Stimulated activated naive CD8-positive, alpha-beta T cell treated with anti-CD3 and anti-CD28 coated beads, Interleukin-15, Interleukin-2, amounts not matched to agents 100 U/mL and 50 U/mL, for 24 hours (primary cell): ENCODE measurements at regions not wholly inside any gene's neighbourhood (a gene's known extent, or its start where the extent isn't known, plus 50 kb on each side); places are given as distances from the start of the nearest gene placed in this dataset.
"Not testable (repeated sequence)": the region's sequence is repeated elsewhere in the genome, so short reads cannot be mapped to it uniquely, and the experiment has no call there.

Experiments used
- ATAC-seq: fragments of 150-1000 bp; cut with Tn5 transposase; one replicate; pipeline ENCODE4 v1.10.0; 2021
- DNase-seq: peaks from one replicate; pipeline ENCODE4 v3.0.0; 2021

- no peak for ATAC-seq
These were observed 50.8 kb upstream of the PTHLH start for GRCh38 chr12:28023156-28023887.

DNA sequence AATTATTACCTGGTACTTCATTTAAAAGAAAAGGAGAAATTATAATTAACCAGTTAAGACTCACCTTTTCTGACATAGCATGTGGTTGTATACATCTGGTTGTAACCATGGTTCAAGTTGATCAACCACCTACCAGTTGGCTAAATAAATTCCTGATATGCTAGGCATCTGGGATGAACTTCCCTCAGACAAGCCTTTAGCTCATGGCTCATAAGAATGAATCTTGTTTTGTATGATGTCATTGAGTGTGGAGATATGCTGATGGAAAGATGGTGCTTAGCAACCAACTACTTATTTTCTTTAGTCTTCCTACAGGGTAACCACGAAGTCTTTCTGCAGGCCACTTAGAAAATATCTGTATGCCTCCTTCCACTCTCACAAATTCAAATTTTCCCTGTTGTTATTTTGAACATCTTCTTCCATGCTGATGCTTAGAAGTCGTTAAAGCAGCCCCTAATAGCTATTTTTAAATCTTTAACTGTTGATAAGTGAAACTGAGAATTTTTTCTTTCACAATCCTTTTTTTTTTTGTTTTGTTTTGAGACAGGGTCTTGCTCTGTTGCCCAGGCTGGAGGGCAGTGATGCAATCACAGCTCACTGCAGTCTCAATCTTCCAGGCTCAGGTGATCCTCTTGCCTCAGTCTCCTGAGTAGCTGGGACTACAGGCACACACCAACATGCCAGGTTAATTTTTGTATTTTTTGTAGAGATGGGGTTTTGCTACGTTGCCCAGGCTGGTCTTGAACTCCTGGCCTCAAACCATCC, 51.9 kb upstream of the PTHLH start:
- no peak for DNase-seq
- no peak for ATAC-seq

More at GRCh38 chr12:28023156-28023887, 50.8 kb upstream of the PTHLH start:
- DNase-seq: no peak

DNA sequence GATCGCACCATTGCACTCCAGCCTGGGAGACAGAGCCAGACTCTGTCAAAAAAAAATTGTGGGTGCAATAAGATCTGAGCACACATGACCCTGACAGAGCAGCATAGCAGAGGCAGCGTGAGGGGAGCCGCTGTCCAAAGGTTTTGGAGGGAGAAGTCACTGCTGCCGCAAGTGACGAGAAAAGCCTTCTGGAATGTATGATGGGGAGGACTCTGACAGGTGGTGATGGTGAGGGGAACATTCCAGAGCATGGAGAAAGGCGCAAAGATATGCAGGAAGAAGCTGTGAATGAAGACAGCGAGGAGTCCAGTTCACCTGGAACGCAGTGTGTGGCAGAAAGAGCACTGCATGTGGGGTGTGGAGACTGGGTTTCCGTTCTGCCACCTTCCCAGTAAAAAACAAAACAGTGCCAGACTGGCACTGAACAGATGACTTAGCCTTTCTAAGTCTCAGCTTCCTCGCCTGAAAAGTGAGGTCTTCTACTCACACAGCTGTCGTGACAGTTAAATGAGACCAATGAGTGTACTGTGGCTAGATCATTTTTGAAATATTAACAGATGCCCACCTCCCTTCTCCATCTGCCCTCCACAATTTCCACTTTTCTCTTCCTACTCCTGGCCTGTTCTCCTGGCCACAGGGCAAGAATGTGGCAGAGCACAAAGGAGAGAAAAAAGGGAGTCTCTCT, 53.4 kb upstream of the PTHLH start:
- DNase-seq (no peak), ATAC-seq (no peak)

DNA sequence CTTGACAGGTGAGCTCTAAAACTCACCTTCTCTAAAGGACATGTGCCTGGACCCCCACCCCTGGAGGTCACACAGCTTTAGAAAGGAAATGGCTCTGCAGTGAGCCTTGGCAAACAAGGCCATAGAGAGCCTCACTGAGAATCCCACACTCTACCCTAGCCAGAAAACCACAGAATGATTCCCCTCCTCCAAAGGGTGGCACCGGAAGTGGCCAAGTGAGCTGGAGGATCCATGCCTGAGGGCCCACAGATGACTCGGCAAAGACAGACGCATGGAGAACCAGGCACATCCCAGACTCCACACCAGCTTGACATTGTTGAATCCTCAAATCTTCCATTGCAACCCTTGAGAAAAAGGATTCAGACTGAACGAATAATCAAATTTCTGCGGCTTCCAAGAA, 54.2 kb upstream of the PTHLH start:
- ATAC-seq: no peak
- no peak for DNase-seq

GRCh38 chr12:28027328-28027727, 54.8 kb upstream of the PTHLH start:
- ATAC-seq (no peak), DNase-seq (no peak)

- no peak for ATAC-seq
- DNase-seq: no peak
These were observed 55.6 kb upstream of the PTHLH start for GRCh38 chr12:28027947-28028724.

DNA sequence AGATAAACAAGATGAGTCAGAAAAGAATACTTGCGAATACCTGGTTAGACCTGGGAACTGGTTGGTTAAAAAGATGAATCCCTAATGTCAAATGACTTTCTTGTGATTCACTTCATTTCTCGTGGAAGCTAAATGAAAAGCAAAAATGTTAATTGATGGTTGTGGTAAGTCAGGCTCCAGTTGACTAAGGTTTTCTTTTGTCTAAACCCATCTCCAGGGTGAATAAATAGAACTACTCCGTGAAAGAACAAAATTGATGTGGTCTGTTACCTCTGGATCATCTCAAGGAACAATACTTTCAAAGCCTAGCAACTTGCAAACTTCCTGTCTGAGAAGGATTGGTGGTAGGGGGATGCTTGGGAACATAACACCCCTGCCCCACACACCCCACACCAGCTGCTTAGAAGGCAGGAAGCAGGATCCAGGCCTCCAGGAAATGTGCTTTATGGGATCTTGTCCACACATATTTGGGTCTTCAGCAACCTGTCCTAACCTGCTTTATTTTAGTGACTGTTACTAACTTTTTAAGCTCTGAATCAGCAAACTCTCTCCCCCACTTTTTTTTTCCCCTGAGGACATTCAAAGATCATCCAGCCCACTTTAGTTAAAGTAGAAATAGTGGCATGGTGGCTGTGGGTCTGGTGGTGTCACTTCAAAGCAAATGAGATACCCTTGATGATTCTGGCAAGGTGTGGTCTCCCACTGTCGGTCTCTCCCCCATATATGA, 60.4 kb upstream of the PTHLH start:
- ATAC-seq (no peak), DNase-seq (no peak)

GRCh38 chr12:28033538-28033915, 61.0 kb upstream of the PTHLH start:
- no peak for DNase-seq
- no peak for ATAC-seq

DNA sequence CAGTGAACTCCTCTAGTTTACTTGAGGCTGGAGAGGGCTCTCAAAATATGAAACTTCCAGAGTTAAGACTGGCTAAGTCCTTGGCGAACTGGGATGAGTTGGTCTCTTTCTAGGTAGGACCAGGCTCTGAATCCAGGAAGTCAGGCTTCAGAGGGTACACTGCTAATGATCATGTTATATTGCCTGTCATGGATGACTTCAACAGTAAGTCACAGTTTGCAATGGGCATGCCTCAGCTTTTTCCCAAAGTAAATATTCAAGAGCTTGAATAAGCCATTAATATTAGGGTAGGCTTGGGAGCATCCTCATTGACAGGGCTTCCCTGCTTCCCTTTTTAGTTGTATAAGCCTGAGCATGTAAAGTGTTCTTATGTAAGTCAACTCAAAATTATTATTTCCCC, 61.7 kb upstream of the PTHLH start:
- no peak for ATAC-seq
- DNase-seq: no peak

DNA sequence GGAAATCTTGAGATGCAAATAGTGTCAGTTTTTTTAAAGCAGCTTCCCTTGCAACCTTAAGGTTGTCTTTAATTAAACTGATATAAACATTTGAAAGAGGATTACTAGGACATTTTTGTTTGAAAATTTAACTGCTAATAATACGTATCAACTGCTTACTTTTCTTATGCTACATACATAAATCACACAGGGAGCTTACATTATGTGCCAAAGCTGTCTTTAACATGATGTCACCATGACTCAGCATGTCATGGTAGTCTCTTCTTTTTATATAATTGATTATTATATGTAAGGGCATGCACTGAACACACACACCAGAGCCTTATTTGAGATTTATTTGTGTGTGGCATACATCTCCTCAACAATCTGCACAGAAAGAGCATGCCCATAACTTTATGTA, 63.0 kb upstream of the PTHLH start:
- DNase-seq: no peak

GRCh38 chr12:28036940-28037339, 64.4 kb upstream of the PTHLH start:
- DNase-seq: no peak

More for the DNA sequence above, 63.0 kb upstream of the PTHLH start:
- ATAC-seq: no peak

DNA sequence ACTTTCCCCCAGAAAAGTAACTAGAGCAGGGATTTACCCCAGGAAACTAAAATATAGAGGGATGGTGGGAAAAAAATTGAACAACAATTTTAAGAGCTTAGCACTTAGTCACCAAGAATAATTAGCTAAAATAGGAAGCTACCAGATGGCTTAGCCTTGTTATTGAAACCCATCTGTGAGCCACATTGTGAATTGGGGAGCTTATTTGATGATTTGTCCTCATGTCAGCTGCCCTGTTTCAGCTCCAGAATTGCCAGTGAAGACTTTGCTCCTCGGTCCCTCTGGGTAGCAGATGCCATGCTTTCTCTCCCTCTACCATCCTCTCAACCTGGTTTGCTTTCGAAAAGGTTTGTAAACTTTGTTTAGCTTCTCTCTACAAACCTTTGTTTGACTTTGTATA, 67.7 kb upstream of the PTHLH start:
- DNase-seq (no peak), ATAC-seq (no peak)

More at GRCh38 chr12:28036940-28037339, 64.4 kb upstream of the PTHLH start:
- ATAC-seq: no peak

GRCh38 chr12:28046600-28046999, 74.1 kb upstream of the PTHLH start:
- not testable (repeated sequence) for DNase-seq, ATAC-seq

- no peak for ATAC-seq
- no peak for DNase-seq
These were observed 78.1 kb upstream of the PTHLH start for GRCh38 chr12:28050606-28051005.

GRCh38 chr12:28051516-28052354, 79.2 kb upstream of the PTHLH start:
- no peak for DNase-seq

DNA sequence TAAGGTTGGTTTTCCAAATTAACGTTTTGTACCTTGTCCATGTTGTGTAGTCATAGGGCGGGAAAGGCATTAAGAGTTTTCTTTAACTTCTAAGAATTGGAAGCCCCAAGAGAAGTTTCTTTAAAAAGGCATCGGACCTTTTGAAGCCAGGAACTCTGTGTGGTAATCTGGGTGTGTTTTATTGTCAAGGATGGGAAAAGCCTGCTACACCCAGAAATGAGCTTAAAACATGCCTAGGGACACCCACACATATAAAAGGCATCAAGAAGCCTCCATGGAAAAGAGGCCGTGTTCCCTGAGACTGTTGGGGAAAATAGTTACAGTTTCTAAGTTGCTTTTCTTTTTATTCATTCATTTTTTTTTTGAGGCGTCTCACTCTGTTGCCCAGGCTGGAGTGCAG, 81.0 kb upstream of the PTHLH start:
- DNase-seq (no peak), ATAC-seq (no peak)

More at GRCh38 chr12:28051516-28052354, 79.2 kb upstream of the PTHLH start:
- ATAC-seq: no peak

DNA sequence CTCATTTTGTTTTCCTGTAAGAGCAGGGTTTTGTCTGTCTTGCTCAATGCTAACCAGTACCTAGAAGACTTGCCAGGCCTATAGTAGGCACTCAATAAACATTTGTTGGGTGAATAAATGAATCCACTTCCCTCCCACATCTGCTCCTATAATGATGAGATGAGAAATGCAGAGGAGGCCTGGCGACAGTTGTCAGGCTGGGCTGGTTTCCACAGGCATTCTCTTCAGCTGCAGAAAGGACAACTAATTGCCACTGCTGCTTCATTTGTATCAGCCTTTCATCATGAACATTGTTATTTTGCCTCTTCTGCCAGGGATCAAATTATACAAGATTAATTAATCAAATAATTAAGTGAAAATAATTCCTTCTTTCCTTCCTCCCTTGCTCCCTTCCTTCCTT, 82.0 kb upstream of the PTHLH start:
- ATAC-seq: no peak
- no peak for DNase-seq

DNA sequence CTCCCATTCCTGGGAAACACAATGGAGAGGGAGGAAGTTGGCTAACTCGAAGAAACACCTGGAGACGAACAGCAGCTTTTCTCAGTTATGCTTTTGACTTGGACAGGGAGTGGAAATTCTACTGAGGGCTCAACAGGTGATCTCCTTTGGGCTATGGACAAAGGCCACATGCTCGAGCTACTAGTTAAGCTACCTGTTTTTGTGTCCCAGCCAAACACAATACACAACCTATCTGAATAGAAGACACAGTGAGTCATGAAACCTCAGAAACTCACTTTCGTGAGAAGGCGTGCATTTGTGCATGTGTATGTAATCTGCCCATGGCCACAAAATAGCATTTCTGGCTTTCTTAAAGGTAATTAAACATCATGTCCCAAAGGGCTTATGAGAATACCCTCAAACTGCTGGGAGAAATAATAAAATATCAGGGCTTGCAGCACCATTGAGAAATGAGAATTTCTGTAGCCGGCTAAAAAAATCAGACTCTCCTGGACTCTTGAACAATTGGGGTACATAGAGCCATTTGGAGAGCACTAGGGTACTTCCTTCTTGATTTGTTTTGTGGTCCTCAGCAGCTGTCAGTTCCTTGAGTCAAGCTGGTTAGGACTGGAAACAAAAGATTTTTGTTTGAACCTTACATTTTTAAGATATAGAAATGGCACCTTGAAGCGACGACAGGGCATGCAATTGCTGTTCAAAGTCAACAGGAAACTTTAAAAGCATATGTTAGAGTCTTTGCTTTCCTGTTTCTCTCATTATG, 85.5 kb upstream of the PTHLH start:
- ATAC-seq (no peak), DNase-seq (no peak)

- ATAC-seq (no peak), DNase-seq (no peak)
These were observed 86.7 kb upstream of the PTHLH start for GRCh38 chr12:28059220-28059619.

DNA sequence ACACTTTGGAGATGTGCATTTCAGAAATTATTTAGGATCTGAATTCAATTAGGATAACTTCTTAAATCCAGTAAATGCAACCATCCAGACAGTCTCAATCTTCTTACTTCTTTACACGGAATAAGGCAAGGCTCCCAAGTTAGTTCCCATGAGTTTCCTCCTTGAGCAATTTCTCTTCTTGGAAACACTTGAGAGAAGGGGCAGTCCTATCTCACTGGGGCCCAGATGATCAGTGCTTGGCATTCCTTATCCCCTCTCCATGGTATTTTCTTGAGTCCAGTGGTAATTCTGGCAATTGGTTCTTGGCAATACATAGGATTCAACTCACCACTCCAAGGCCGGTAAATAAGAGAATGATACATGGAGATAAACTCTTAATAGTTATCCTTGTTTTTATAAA, 87.1 kb upstream of the PTHLH start:
- ATAC-seq (no peak), DNase-seq (no peak)
